Limb (tissue), 2 donors: ENCODE measurements at regions not wholly inside any gene's neighbourhood (a gene's known extent, or its start where the extent isn't known, plus 50 kb on each side); places are given as distances from the start of the nearest gene placed in this dataset.
A peak's percentile ranks its signal among the peaks of the same experiment; 100 is the strongest.
"Not testable (repeated sequence)": the region's sequence is repeated elsewhere in the genome, so short reads cannot be mapped to it uniquely, and the experiment has no call there.

ENCODE experiments used
- DNase-seq, 2 donors: peaks; one replicate each; pipeline ENCODE4 v3.0.0-alpha.2; 2016; ENCODE audit errors: extremely low spot score in 2 of 2

- DNase-seq: no peak
Measured at GRCh38 chr3:132084982-132085381, 50.2 kb upstream of the CPNE4 start.

DNA sequence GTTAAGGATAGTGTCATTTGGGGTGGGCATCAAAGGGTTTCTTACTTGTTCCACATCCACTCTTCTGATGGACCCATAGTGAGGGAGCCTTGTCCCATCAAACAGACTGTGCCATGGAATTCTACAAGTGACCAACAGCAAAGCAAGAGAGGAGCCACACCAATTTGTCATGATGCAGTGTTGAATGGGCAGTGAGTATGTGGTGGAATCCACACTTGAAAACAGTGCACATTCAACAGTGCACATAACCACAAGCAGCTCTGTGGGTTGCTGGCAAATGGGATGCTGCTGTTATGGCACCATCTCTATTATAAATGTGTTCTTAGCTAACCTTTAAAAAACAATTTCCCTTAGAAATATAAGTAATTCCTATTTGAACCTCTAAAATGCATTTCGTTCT, 52.5 kb upstream of the CPNE4 start:
- no peak for DNase-seq

DNA sequence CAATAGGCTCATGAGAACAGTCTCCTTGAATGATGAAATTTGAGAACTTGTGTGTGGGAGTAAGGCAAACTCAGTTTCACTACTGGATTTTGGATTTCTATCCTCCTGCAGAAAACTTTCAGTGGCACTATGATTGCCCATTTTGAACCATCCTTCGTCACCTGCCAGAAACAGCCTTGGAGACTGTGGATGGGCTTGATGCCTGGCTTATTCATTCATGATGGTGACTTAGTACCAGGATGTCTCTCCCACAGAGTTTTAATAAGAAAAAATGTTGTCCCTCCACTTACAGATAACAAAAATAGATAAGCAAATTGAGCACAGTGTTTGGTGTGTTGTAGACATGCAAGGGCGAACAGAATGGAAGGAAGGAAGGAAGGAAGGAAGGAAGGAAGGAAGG, 53.5 kb upstream of the CPNE4 start:
- DNase-seq: no peak

DNA sequence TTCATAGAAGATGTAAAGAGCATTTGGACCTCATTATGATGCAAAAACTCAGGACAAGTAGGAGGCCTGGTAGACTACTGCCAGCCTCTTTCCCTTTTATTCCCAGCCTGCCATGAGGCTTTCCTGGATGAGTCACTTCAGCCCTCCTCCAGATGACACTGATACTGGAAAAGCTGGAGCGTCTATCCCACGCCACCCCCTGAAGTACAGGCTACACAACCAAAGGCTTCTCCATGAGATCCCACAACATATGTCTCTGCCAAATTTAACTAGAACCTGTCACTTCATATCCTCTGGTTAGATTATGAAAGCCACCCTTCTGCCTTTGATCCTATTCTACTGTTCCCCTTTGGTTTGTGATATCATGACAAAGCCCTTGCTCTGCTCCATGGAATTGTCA, 56.1 kb upstream of the CPNE4 start:
- no peak for DNase-seq

DNA sequence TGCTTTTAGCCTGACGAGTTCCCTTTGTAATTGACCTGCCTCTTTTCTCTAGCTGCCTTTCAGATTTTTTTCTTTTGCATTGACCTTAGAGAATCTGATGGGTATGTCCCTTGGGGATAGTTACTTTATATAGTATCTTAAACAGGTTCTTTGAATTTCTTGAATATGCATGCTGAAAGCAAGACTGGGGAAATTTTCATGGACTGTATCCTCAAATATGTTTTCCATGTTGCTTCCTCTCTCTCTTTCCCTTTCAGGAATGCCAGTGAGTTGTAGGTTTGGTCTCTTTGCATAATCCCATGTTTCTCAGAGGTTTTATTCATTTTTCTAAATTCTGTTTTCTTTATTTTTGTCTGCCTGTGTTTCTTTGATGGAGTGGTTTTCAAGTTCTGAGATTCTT, 81.8 kb upstream of the CPNE4 start:
- no peak for DNase-seq

GRCh38 chr3:132117642-132118041, 82.8 kb upstream of the CPNE4 start:
- no peak for DNase-seq

DNA sequence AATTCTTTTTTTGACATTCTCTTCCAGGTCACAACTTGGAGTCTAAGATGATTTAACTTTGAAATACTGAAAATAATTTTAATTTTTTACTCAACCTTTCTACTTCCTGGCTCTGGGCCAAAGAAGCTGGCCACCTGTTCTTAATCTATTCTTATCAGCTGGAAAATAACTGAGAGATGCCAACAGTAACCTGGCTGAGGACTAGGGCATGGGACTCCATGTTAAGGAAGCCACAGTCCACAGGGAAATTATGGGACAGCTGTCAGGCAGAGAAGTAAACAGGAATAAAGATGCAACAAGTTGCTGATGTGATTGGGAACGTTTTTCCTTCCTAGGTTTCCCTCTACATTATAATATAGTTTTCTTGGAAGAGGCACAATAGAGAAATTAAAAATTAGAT, 84.7 kb upstream of the CPNE4 start:
- DNase-seq: no peak

GRCh38 chr3:132124096-132124495, 89.3 kb upstream of the CPNE4 start:
- no peak for DNase-seq

- DNase-seq: no peak
Measured at GRCh38 chr3:132124651-132125284, 90.0 kb upstream of the CPNE4 start.

DNA sequence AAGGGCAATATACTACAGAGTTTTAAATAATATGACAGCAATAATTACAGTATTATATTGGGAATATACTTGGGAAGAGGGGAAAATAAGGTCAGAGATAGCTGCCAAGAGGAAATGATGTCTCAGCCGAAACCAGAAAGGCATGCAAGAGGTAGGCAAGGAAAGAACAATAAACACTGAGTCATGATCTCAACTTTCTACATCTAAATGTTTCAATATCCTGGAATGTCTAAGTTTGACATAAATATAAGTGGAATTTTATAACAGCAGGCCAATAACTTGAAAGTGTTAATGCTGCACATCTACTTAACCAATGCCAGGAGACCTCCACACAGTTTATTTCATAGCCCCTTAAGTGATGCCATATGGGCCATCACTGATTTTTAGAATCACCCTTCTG, 99.8 kb upstream of the CPNE4 start:
- DNase-seq: no peak

DNA sequence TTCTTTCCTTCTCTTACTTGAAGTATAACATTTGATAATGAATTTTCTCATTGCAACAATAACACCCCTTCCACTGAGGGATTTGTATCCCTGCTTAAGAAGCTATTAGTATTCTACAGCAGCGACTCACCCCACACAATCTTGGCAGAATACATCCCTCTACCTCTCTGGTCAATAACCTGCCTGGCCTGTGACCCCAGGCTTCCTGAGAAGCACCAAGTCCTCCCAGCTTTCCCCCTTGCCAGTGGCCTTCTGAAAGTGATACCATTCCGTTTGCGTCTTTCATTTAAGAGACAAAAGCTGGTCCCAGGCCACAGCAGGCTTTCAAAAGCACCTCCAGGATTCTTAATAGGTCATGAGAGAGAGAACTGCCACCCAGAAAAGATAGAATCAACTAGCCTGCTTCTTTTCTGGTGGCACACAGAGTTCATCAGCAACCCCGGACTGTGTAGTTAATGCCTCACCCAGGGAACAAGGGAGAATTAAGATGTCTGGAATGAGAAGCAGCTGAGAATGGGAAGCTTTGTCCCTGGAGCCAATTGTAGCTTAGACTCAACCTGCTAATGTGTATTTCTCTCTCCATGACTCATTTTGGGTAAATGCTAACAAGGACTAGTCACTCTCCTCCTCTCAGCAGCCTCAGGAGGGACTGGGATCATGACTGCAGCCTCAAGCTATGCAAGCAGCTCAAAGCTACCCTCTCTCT, 101.0 kb upstream of the CPNE4 start:
- no peak for DNase-seq

DNA sequence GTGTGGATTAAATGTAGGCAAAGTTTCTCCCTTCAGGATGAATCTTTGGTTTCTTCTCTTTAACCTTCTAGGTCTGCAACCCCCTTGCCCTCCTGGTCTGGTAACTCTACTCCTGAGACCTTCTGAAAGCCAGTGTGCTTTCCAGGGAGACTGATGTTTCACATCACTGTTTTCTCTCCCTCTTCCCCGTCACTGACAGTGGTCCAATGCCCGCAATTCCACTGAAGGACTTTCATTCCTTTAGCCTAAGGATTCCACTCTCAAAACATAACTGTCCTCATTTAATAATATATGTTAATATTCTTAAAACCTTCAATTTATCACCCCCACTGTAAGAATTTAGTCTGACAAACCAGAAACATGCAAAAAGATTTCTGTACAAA, 101.5 kb upstream of the CPNE4 start:
- no peak for DNase-seq

GRCh38 chr3:132136902-132137301, 102.1 kb upstream of the CPNE4 start:
- not testable (repeated sequence) for DNase-seq

- DNase-seq: no peak
Measured at GRCh38 chr3:132145833-132146232, 111.0 kb upstream of the CPNE4 start.

- no peak for DNase-seq
Measured at GRCh38 chr3:132154619-132155018, 119.8 kb upstream of the CPNE4 start.

GRCh38 chr3:132159145-132159544, 124.3 kb upstream of the CPNE4 start:
- DNase-seq: no peak

GRCh38 chr3:132160198-132160597, 125.4 kb upstream of the CPNE4 start:
- DNase-seq: no peak

- DNase-seq: no peak
Measured at GRCh38 chr3:132161608-132162007, 126.8 kb upstream of the CPNE4 start.

GRCh38 chr3:132164469-132165092, 129.8 kb upstream of the CPNE4 start:
- no peak for DNase-seq

DNA sequence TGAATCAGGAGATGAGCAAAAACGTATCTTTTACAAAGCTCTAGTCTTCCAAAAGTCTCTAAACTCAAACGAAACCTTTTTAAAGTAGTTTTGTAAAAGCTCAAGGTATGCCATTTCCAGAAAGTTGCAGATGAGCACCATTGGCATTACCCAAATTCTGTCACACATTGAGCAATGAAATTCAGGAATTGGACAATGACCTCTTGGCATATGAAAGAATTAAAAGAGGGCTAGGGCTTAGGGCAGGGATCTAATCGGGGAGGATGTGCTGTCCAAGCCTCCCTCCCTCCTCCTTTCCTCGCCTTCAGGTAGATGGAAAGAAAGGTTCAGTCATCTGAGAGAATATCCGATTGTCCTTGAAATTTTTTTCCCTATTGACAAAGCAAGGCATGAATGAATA, 133.1 kb upstream of the CPNE4 start:
- no peak for DNase-seq

- DNase-seq: no peak
Measured at GRCh38 chr3:132174500-132174899, 139.7 kb upstream of the CPNE4 start.

DNA sequence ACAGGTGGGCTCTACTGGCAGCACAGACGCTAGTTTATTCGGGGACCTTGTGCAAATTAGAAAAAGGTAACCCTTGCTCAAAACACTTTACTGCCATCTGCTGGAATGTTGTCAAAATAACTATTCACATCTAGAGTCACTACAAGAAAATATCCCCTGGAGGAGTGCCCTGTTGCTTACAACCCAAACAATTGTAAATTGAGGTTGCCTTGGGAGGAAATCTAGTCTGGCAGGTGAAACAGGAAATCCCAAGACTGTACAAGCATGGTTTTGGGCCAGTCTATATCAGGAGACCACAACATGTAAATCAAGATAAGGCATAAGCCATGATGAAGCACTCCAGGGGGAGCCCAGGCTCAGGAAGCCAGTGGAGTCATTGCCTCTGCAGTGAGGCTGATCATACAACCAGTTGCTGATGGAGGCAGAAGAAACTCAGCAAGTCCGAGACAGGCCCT, 136.8 kb upstream of the ACP3 start:
- peak in 1 of 2 donors; percentile 45 for DNase-seq

GRCh38 chr3:132183811-132184210, 133.4 kb upstream of the ACP3 start:
- DNase-seq: no peak
